Uterus (tissue), 2 donors: ENCODE measurements at regions not wholly inside any gene's neighbourhood (a gene's known extent, or its start where the extent isn't known, plus 50 kb on each side); places are given as distances from the start of the nearest gene placed in this dataset.

Source experiments
- POLR2A ChIP-seq, 2 donors: fragments of 450-650 bp; IDR thresholded peaks; one replicate each; pipeline ENCODE4 v1.6.1; 2016; ENCODE audit warnings: antibody characterized with exemption in 2 of 2, mild to moderate bottlenecking in 1 of 2, moderate library complexity in 1 of 2
- TF ChIP-seq, protein P1 (sequence below), 4 experiments: fragments of 200-600 bp in 2 of 4; fragments of 450-650 bp in 2 of 4; sonication (generic) in 2 of 4; IDR thresholded peaks; one replicate each; pipeline ENCODE4 v1.5.1; 2016 to 2019; ENCODE audit warnings: antibody characterized with exemption in 4 of 4, mild to moderate bottlenecking in 2 of 4, moderate library complexity in 1 of 4

DNA sequence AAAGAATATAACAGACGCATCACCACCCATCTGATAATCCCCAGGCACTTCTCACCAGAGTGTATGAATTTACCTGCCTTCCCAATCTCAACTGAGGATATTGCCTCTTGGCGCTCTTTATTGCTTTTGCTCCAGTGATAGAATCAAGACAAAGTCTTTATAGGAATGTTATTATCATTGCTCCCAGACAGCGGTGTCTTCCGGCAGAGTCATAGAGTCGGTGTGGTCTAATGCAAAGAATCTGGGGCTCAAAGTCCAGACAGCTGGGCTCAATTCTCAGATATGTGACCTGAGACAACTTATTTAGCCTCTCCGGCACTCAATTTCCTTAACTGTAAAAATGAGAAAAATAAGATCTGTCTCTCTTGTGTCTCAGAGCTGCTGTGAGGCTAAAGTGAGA lies 106.1 kb upstream of the PAK3 start:
- TF ChIP-seq, protein P1, sequence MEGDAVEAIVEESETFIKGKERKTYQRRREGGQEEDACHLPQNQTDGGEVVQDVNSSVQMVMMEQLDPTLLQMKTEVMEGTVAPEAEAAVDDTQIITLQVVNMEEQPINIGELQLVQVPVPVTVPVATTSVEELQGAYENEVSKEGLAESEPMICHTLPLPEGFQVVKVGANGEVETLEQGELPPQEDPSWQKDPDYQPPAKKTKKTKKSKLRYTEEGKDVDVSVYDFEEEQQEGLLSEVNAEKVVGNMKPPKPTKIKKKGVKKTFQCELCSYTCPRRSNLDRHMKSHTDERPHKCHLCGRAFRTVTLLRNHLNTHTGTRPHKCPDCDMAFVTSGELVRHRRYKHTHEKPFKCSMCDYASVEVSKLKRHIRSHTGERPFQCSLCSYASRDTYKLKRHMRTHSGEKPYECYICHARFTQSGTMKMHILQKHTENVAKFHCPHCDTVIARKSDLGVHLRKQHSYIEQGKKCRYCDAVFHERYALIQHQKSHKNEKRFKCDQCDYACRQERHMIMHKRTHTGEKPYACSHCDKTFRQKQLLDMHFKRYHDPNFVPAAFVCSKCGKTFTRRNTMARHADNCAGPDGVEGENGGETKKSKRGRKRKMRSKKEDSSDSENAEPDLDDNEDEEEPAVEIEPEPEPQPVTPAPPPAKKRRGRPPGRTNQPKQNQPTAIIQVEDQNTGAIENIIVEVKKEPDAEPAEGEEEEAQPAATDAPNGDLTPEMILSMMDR (IDR thresholded peaks at IDR 0.05): no peak
- no peak for TF ChIP-seq POLR2A (IDR thresholded peaks at IDR 0.05)
